ENCODE measurements at regions not wholly inside any gene's neighbourhood (a gene's known extent, or its start where the extent isn't known, plus 50 kb on each side); places are given as distances from the start of the nearest gene placed in this dataset.

GRCh38 chr4:129531253-129531652 lies 435.3 kb downstream of the C4orf33 start:
- TF ChIP-seq CTCF (IDR thresholded peaks at IDR 0.05; ENCODE audit: borderline replicate concordance, extremely low read depth, low read length, poor library complexity, severe bottlenecking) = no peak
- TF ChIP-seq EZH2 (IDR thresholded peaks at IDR 0.05; ENCODE audit: borderline replicate concordance, low read depth, low read length, severe bottlenecking) = no peak

Data from DND-41 (cell line).